ENCODE measurements at regions not wholly inside any gene's neighbourhood (a gene's known extent, or its start where the extent isn't known, plus 50 kb on each side); places are given as distances from the start of the nearest gene placed in this dataset.

DNA sequence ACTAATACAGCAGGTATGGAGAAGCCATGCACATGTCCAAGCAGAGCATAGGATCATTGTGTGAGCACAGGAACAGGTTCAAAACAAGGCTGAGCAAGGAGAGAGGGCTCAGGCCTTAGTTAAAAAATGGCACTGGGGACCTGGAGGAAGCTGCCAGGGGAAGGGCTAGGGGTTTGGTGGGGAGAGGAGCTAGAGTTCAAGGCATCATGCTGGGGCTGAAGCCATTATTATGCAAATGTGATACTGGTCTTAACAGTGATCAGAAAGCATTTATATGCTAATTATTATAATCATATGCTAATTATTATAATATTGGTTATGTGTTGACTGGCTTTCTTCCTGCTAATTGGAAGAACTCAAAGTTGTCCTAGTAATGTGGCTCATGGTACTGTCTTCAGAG, 546.0 kb upstream of the CFAP20DC start:
- DNase-seq (ENCODE audit: low read depth in 2 of 3, low spot score in 2 of 3): no peak

- DNase-seq (ENCODE audit: low read depth in 2 of 3, low spot score in 2 of 3): no peak
Measured at GRCh38 chr3:59593380-59593779, 543.6 kb upstream of the CFAP20DC start.

DNA sequence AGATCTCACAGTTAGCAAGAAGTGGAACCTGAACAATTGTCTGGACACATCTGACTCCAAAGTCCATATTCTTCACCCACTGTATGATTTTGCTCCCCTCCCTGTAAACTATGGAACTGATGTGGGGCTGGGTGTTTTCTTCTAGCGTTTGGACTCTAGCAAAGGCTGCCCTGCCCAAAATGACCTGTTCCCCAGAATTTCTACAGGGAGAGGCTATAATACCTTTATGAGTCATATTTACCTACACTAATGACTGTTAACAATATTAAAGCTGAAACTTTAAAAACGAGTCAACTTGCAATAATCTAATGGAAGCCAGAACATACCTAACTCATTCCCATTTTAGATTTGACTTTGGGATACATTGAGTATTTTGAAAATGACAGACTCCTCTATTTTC, 531.2 kb upstream of the CFAP20DC start:
- no peak for DNase-seq (ENCODE audit: low read depth in 2 of 3, low spot score in 2 of 3)

DNA sequence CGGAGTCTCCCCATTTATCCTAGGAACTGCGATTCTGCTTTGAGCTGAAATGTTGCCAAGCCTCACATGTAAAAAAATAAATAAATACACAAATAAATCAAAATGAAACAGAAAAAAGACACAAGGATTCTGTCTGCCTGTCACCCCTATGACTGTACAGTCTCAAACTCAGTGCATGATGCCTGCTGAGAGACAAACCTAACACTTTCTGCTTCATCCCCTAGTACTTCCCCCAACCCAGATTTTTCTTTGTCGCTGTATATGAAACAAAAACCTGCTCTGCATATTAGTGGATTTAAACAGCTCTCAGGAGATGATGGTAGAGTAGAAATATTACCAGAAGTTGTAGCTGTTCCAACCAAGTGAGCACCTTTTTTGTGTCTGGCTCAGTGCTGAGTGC, 530.7 kb upstream of the CFAP20DC start:
- no peak for DNase-seq (ENCODE audit: low read depth in 2 of 3, low spot score in 2 of 3)

DNA sequence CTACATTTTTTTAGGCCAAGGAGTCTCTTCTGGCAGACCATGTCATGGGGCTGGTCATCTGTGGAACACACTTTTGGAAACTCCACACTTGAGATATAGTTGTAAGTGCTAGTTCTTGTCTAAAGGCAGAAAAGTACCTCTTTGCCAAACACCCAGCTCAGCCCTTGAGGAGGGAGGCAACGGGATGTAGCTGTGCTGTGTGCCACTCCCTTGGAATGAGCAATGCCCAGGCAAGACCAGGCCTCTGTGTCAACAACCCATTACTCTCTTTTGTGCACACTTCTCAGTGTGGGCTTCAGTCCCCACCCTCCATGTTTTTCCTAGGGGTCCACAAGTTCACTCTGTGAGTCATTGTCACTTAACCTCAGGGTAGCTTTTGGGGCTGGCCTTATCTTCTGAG, 528.3 kb upstream of the CFAP20DC start:
- DNase-seq (ENCODE audit: low read depth in 2 of 3, low spot score in 2 of 3): no peak

DNA sequence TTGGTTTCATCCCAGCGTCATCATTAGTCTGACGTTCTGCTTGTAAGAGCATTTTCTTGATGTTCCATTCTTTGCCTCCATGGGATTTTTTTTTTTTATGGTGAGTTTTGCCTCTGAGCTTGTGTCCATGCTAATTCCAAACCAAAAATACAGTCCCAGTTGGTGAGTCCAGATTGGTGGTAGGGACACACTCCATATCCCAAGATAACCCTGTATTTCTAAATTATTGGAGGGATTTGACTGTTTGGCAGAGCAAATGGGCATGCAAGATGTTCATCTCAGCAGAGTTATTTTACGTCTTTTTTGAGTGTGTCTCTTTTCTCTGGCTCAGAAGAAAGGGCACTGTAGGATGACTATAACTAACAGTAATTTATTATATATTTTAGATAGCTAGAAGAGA, 526.8 kb upstream of the CFAP20DC start:
- no peak for DNase-seq (ENCODE audit: low read depth in 2 of 3, low spot score in 2 of 3)

DNA sequence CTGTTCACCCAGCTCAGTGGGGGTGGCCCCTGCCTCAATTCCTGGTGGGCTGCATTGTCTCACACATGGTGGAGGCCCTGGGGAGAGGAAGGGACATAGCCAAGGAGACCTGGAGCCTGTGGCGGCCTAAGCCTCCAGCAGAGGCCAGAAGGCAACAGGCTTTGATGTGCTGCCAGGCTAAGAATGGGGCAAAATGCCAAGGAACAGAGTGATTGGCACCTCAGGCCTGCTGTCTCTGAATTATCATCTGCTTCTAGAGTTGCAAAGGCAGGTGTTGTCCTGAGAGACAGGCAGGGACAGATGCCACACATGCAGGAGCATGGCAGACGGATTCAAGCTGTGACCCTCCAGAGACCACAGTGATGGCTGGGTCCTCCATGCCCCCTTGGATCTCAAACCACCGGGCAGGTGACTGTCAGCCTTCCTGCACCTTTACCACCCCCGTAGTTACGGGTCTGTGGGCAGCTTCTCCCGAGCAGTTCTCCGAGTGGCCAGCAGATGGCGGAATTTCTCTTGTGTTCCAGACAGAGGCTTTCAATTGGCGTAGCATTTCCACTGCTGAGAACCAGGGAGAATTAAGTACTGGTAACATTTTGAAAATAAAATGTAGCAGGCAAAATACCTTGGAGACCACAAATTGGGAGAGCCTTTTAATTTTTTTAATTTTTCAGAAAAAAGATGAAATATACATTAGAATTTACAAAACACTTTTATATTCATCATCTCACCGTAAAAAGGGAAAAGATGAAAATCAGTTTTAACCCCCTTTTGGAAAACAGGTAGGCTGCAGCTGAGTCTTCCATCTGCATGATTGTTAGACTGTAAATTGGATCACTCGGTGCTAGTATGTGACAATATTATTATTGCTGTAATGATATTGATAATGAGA, 525.5 kb upstream of the CFAP20DC start:
- DNase-seq (ENCODE audit: low read depth in 2 of 3, low spot score in 2 of 3): peak; percentile 64 to 81 (median 65)

DNA sequence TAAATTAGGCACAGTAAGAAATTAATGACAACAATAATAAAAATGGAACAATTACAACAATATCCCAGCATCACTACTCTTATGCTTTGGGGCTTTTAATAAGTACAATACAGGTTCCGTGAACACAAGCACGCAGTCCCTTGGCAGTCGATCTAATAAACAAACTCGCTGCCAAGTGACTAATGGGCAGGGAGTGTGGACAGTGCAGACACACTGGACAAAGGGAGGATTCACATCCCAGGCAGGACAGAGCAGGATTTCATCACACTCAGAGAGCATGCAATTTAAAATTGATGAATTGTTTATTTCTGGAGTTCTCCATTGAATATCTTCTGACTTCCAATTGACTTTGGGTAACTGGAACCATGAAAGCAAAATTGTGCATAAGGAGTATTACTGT, 524.1 kb upstream of the CFAP20DC start:
- no peak for DNase-seq (ENCODE audit: low read depth in 2 of 3, low spot score in 2 of 3)

DNA sequence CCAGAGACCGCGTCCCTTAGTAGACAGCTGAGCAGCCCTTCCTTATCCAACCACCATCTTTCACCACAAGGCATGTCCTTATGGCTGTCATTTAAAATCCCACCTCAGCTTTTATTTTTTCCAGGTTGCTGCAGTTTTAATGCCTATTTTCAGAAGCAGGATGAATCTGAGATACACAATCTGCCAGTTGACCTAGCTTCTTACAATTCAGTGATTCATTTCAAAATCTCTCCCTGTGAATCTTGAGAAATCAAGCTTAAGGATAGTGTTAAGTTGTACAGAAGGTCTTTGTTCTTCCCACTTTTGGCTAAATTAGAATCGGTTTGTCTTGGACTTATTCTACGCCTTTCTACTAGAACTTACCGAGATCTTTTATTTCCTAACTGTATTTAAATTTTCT, 522.3 kb upstream of the CFAP20DC start:
- DNase-seq (ENCODE audit: low read depth in 2 of 3, low spot score in 2 of 3): no peak

- no peak for DNase-seq (ENCODE audit: low read depth in 2 of 3, low spot score in 2 of 3)
Measured at GRCh38 chr3:59570806-59571205, 521.0 kb upstream of the CFAP20DC start.

GRCh38 chr3:59567661-59568060, 517.8 kb upstream of the CFAP20DC start:
- DNase-seq (ENCODE audit: low read depth in 2 of 3, low spot score in 2 of 3): no peak

- no peak for DNase-seq (ENCODE audit: low read depth in 2 of 3, low spot score in 2 of 3)
Measured at GRCh38 chr3:59566481-59566975, 516.7 kb upstream of the CFAP20DC start.

GRCh38 chr3:59565125-59565524, 515.3 kb upstream of the CFAP20DC start:
- DNase-seq (ENCODE audit: low read depth in 2 of 3, low spot score in 2 of 3): no peak

DNA sequence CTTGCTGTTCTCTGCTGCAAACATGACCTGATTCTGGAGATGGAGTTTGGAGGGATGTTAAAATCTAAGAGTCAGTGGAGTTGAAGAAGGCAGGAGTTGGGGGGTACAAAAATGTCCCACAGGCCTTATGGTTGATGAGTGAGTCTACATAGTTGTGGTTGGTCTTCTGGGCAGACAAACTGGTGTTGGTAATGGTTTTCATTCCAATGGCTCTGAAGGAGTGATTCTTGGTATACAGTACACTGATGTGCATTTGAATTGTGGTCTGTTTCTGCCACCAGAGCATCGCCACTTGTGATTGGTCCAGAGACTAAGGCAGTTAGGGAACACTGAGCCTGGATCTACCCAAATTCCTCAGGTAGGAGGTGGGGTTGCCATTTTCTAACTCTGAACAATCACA, 514.1 kb upstream of the CFAP20DC start:
- DNase-seq (ENCODE audit: low read depth in 2 of 3, low spot score in 2 of 3): no peak

GRCh38 chr3:59563072-59563605, 513.3 kb upstream of the CFAP20DC start:
- DNase-seq (ENCODE audit: low read depth in 2 of 3, low spot score in 2 of 3): no peak

- no peak for DNase-seq (ENCODE audit: low read depth in 2 of 3, low spot score in 2 of 3)
Measured at GRCh38 chr3:59559721-59560435, 510.1 kb upstream of the CFAP20DC start.

- no peak for DNase-seq (ENCODE audit: low read depth in 2 of 3, low spot score in 2 of 3)
Measured at GRCh38 chr3:59558906-59559720, 509.3 kb upstream of the CFAP20DC start.

- DNase-seq (ENCODE audit: low read depth in 2 of 3, low spot score in 2 of 3): no peak
Measured at GRCh38 chr3:59555593-59556315, 505.9 kb upstream of the CFAP20DC start.

GRCh38 chr3:59553076-59553475, 503.3 kb upstream of the CFAP20DC start:
- no peak for DNase-seq (ENCODE audit: low read depth in 2 of 3, low spot score in 2 of 3)

GRCh38 chr3:59551834-59552233, 502.0 kb upstream of the CFAP20DC start:
- DNase-seq (ENCODE audit: low read depth in 2 of 3, low spot score in 2 of 3): no peak

Measured in hematopoietic multipotent progenitor cell (in vitro differentiated cells).